ENCODE measurements at regions not wholly inside any gene's neighbourhood (a gene's known extent, or its start where the extent isn't known, plus 50 kb on each side); places are given as distances from the start of the nearest gene placed in this dataset.

DNA sequence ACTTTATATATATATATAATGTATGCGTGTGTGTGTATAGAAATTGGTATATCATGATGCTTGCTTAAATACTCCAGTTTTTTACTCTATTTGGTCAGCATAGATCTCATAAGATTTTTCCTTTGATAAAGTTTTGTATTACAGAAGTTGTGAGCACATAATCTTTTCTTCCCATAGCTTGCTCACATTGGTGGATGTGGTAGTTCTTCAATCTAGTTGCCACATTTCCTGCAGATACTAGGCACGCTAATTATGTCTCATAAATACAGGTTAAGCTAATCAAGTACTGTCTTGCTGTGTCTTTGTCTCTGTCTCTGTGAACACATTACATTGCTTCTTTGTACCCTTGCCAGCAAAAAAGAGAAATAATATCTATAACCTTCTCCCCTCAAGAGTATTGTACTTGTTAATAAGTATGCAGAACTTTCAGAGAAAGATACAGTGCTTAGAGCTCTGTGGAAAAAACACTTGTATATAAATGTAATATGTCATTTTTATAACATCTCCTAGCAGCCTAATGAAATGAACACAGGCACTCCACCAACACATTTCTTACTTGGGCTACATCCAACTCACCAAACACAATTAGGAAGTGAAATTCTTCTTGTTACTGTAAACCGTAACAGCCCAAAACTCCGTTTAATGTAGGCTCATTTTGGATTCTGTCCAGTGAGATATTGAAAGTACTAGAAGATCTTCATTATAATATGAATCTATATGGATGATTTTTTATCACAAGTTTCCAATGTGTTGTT, 306.7 kb upstream of the SLC8A1 start:
- intact Hi-C loops (cut with DNase I): loop anchor here in 3 of 10 donors (5.0 to 10.0 kb wide), 3 partner anchors 304 to 846 kb away; partner anchors contain the start of gene SLC8A1 (in 1 of the 3)
- Histone ChIP-seq H3K4me1 (peaks cover 0 to 19% (median 6%) of the 10 kb centered on the region in 9 donors), H3K4me3 (peak overlapping the region in 2 of 10 donors; percentile 6 to 25), H3K27me3 (no peaks in the 10 kb centered on the region), H3K27ac (peak overlapping the region in 3 of 10 donors; percentile 0 to 33 (median 1)), H3K9me3 (no peaks in the 10 kb centered on the region), H3K36me3 (no peaks in the 10 kb centered on the region)
- ATAC-seq: peak in 2 of 8 donors; percentile 37 to 45
- DNase-seq: no peak
- 40 to 41% methylated on average over 4 of the region's 4 CpGs for WGBS, 2 donors
- TF ChIP-seq CTCF (IDR thresholded peaks at IDR 0.05): no peak

DNA sequence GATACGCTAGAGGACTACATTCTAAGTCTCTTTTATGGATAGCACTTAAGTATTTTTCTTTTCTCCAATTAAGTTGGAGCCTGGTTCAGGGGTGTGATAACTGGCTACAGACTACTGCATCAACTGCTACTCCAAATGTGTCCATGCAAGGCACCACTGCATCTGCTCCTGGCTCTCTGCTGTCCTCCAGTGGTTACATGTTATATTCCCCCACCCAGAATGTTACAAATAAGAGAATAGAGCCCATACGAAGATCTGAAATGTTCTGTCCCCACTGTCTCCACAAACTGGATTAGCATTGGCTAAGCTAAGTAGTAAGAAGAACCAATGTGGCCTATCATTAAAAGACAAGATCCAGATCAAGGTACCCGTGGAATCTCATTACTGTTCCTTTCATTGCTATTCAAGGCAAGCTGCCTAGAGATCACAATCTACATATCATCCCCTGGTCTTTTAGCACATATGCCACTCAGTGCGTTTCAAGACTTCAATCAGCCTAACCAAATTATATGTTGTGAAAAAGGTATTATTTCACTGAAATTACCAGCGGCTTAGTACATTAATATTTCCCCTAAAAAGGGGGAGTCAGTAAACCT, 308.3 kb upstream of the SLC8A1 start:
- Histone ChIP-seq H3K9me3 (no peaks in the 10 kb centered on the region), H3K4me1 (peaks cover 0 to 19% (median 6%) of the 10 kb centered on the region in 9 donors), H3K27me3 (no peaks in the 10 kb centered on the region), H3K4me3 (no peak overlapping the region), H3K36me3 (no peaks in the 10 kb centered on the region), H3K27ac (no peak overlapping the region)
- TF ChIP-seq CTCF (IDR thresholded peaks at IDR 0.05): peak; percentile 44 to 80 (median 67)
- ATAC-seq (peak; percentile 51 to 89 (median 84)), DNase-seq (peak; percentile 8 to 38)
- 40 to 46% methylated on average over 5 of the region's 5 CpGs for WGBS, 2 donors
- intact Hi-C loops (cut with DNase I): loop anchor here in 6 of 10 donors (5.0 to 10.0 kb wide), 3 partner anchors 835 to 845 kb away; no protein-coding TSS in a partner anchor

GRCh38 chr2:40773291-40773690, 321.4 kb upstream of the SLC8A1 start:
- peaks cover 0 to 5% (median 0%) of the 10 kb centered on the region in 11 donors for H3K9me3 ChIP-seq
- H3K4me3 ChIP-seq: no peak overlapping the region
- intact Hi-C loops (cut with DNase I): no loop called here
- TF ChIP-seq CTCF (IDR thresholded peaks at IDR 0.05): no peak
- no peak for ATAC-seq
- no peak overlapping the region for H3K27ac ChIP-seq
- H3K4me1 ChIP-seq: no peaks in the 10 kb centered on the region
- H3K27me3 ChIP-seq: no peaks in the 10 kb centered on the region
- no peaks in the 10 kb centered on the region for H3K36me3 ChIP-seq
- WGBS, 2 donors: 76 to 93% methylated on average over 2 of the region's 2 CpGs
- DNase-seq: no peak

DNA sequence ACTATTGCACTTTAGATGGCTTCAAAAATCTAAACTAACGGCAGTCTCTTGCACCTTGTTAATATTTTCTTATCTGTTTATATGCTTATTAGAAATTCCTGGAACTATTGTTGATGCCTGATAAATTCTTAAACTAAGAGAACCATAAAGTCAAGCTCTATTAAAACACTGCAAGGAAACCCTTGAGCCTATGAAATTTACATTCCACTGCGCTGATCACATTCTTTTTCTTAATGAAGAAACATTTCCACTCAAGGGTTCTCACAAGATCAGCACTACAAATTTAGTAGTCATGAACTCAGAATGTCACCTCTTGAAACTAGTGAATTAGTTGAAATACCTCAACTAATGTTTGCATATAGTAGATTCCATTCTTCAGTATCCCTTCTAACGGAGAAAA, 331.8 kb upstream of the SLC8A1 start:
- no peak for TF ChIP-seq CTCF (IDR thresholded peaks at IDR 0.05)
- Histone ChIP-seq H3K27me3 (no peaks in the 10 kb centered on the region), H3K4me3 (no peak overlapping the region), H3K27ac (no peak overlapping the region), H3K4me1 (no peaks in the 10 kb centered on the region), H3K36me3 (no peaks in the 10 kb centered on the region), H3K9me3 (peaks cover 0 to 5% (median 0%) of the 10 kb centered on the region in 11 donors)
- 89 to 90% methylated on average over 3 of the region's 3 CpGs for WGBS, 2 donors
- DNase-seq: no peak
- no peak for ATAC-seq
- intact Hi-C loops (cut with DNase I): loop anchor here in 1 of 10 donors (5.0 kb wide), 1 partner anchor 1129 kb away; no protein-coding TSS in a partner anchor

Data from heart right ventricle (tissue), 16 donors.